HEK293 (cell line): ENCODE measurements at regions not wholly inside any gene's neighbourhood (a gene's known extent, or its start where the extent isn't known, plus 50 kb on each side); places are given as distances from the start of the nearest gene placed in this dataset.

Experiments used
- CTCF ChIA-PET: fragments of 350-600 bp; formaldehyde crosslinking; extraction: SDS; loops from one replicate; lab custom pipeline; 2021; ENCODE audit warnings: antibody characterized with exemption; lab: Yijun Ruan, JAX
- POLR2A ChIA-PET: fragments of 300-600 bp; formaldehyde crosslinking; extraction: SDS; loops from one replicate; lab custom pipeline; 2020; ENCODE audit warnings: antibody characterized with exemption, inconsistent platforms; lab: Yijun Ruan, JAX
- H3K27ac ChIP-seq: fragments of 200-500 bp; sonication (Bioruptor generic); 2 replicates; pipeline ENCODE4 v1.5.1; 2014; ENCODE audit warnings: low read depth, low read length, control low read depth, inconsistent platforms; ENCODE audit errors: extremely low read depth
- H3K36me3 ChIP-seq, 2 experiments: fragments of 200-500 bp in 1 of 2; sonication (Bioruptor generic) in 1 of 2; 1 replicate in 1 of 2; 2 replicates in 1 of 2; pipeline ENCODE4 v1.5.1; 2014 to 2017; ENCODE audit warnings: inconsistent platforms in 2 of 2, low read length in 2 of 2; ENCODE audit not compliant: control insufficient read depth in 2 of 2, insufficient read depth in 1 of 2
- H3K4me1 ChIP-seq: fragments of 200-500 bp; sonication (Bioruptor generic); 2 replicates; pipeline ENCODE4 v1.5.1; 2014; ENCODE audit warnings: mild to moderate bottlenecking, low read length, inconsistent platforms; ENCODE audit not compliant: control insufficient read depth, insufficient read depth
- H3K4me3 ChIP-seq: 2 replicates; pipeline ENCODE4 v1.5.1; 2011; ENCODE audit warnings: low read depth, mild to moderate bottlenecking, control low read depth, low read length, moderate library complexity
- H3K9me3 ChIP-seq: fragments of 200-500 bp; sonication (Bioruptor generic); 2 replicates; pipeline ENCODE4 v1.5.1; 2014; ENCODE audit warnings: low read depth, low read length, inconsistent platforms; ENCODE audit not compliant: control insufficient read depth, insufficient read depth
- BCL11A ChIP-seq: fragments of 450-650 bp; formaldehyde crosslinking; IDR thresholded peaks from 2 replicates; pipeline ENCODE4 v1.5.1; 2016; ENCODE audit warnings: low read depth, missing biosample characterization, missing genetic modification characterization
- GLIS2 ChIP-seq: fragments of 450-650 bp; formaldehyde crosslinking; IDR thresholded peaks from 2 replicates; pipeline ENCODE4 v1.5.1; 2016; ENCODE audit warnings: missing biosample characterization, missing genetic modification characterization
- PRDM10 ChIP-seq: fragments of 450-650 bp; formaldehyde crosslinking; IDR thresholded peaks from 2 replicates; pipeline ENCODE4 v1.5.1; 2016; ENCODE audit warnings: missing biosample characterization, missing genetic modification characterization
- RBAK ChIP-seq: fragments of 450-650 bp; formaldehyde crosslinking; IDR thresholded peaks from 2 replicates; pipeline ENCODE4 v1.5.1; 2016; ENCODE audit warnings: missing biosample characterization, missing genetic modification characterization
- SALL2 ChIP-seq: fragments of 450-650 bp; formaldehyde crosslinking; IDR thresholded peaks from 2 replicates; pipeline ENCODE4 v1.5.0; 2017; ENCODE audit warnings: missing biosample characterization, mild to moderate bottlenecking, missing genetic modification characterization, borderline replicate concordance
- YY2 ChIP-seq: fragments of 450-650 bp; formaldehyde crosslinking; IDR thresholded peaks from 2 replicates; pipeline ENCODE4 v1.5.1; 2016; ENCODE audit warnings: missing biosample characterization, missing genetic modification characterization
- ZBTB7A ChIP-seq: fragments of 450-650 bp; formaldehyde crosslinking; IDR thresholded peaks from 2 replicates; pipeline ENCODE4 v1.5.1; 2016; ENCODE audit warnings: low read depth, missing biosample characterization, missing genetic modification characterization
- ZEB2 ChIP-seq: fragments of 450-650 bp; formaldehyde crosslinking; IDR thresholded peaks from 2 replicates; pipeline ENCODE4 v1.5.1; 2016; ENCODE audit warnings: missing biosample characterization, missing genetic modification characterization
- ZFP3 ChIP-seq: fragments of 450-650 bp; formaldehyde crosslinking; IDR thresholded peaks from 2 replicates; pipeline ENCODE4 v1.5.1; 2016; ENCODE audit warnings: low read depth, missing biosample characterization, missing genetic modification characterization
- ZFP37 ChIP-seq: fragments of 450-650 bp; formaldehyde crosslinking; IDR thresholded peaks from 2 replicates; pipeline ENCODE4 v1.5.1; 2016; ENCODE audit warnings: missing biosample characterization, missing genetic modification characterization
- ZNF132 ChIP-seq: fragments of 450-650 bp; formaldehyde crosslinking; IDR thresholded peaks from 2 replicates; pipeline ENCODE4 v1.5.1; 2017; ENCODE audit warnings: missing biosample characterization, missing genetic modification characterization, borderline replicate concordance
- ZNF174 ChIP-seq: fragments of 450-650 bp; formaldehyde crosslinking; IDR thresholded peaks from 2 replicates; pipeline ENCODE4 v1.5.0; 2017; ENCODE audit warnings: missing biosample characterization, mild to moderate bottlenecking, missing genetic modification characterization
- ZNF600 ChIP-seq: fragments of 450-650 bp; formaldehyde crosslinking; IDR thresholded peaks from 2 replicates; pipeline ENCODE4 v1.5.1; 2016; ENCODE audit warnings: missing biosample characterization, missing genetic modification characterization
- ZNF621 ChIP-seq: fragments of 450-650 bp; formaldehyde crosslinking; IDR thresholded peaks from 2 replicates; pipeline ENCODE4 v1.5.1; 2017; ENCODE audit warnings: missing biosample characterization, missing genetic modification characterization
- ZNF747 ChIP-seq: fragments of 450-650 bp; formaldehyde crosslinking; IDR thresholded peaks from 2 replicates; pipeline ENCODE4 v1.5.1; 2016; ENCODE audit warnings: missing biosample characterization, missing genetic modification characterization
- ZNF830 ChIP-seq: fragments of 450-650 bp; IDR thresholded peaks from 2 replicates; pipeline ENCODE4 v1.5.0; 2018; ENCODE audit warnings: missing biosample characterization, missing genetic modification characterization, low read depth, mild to moderate bottlenecking, moderate library complexity
- ZNF837 ChIP-seq: fragments of 450-650 bp; formaldehyde crosslinking; IDR thresholded peaks from 2 replicates; pipeline ENCODE4 v1.5.1; 2016; ENCODE audit warnings: missing biosample characterization, missing genetic modification characterization
- TF ChIP-seq, protein P1 (sequence below): fragments of 450-650 bp; formaldehyde crosslinking; conservative IDR thresholded peaks from 2 replicates; pipeline ENCODE4 v1.5.1; 2016; ENCODE audit warnings: low read depth, missing biosample characterization, missing genetic modification characterization
- TF ChIP-seq, protein P2 (sequence below): fragments of 450-650 bp; formaldehyde crosslinking; IDR thresholded peaks from 2 replicates; pipeline ENCODE4 v1.5.1; 2016; ENCODE audit warnings: missing biosample characterization, missing genetic modification characterization

- TF ChIP-seq ZBTB7A (tag by site-specific recombination) (no peak), SALL2 (tag by site-specific recombination) (no peak), ZNF830 (tag by site-specific recombination) (no peak), ZNF837 (no peak)
Measured at GRCh38 chr3:30527186-30527585, 79.2 kb upstream of the TGFBR2 start (continued).

GRCh38 chr3:30527720-30528119, 78.7 kb upstream of the TGFBR2 start:
- Histone ChIP-seq H3K27ac (no peak overlapping the region), H3K4me1 (no peaks in the 10 kb centered on the region), H3K36me3 (no peaks in the 10 kb centered on the region), H3K9me3 (no peaks in the 10 kb centered on the region), H3K4me3 (no peak overlapping the region)
- TF ChIP-seq YY2 = no peak
- TF ChIP-seq BCL11A (tag by site-specific recombination) = no peak
- CTCF ChIA-PET = interaction anchor here (0.5 to 0.6 kb wide), 2 partner anchors 517 to 1862 kb away, joined by 5 to 7 read pairs; no protein-coding TSS in a partner anchor
- POLR2A ChIA-PET = no interaction called here

GRCh38 chr3:30530084-30530483, 76.3 kb upstream of the TGFBR2 start:
- Histone ChIP-seq H3K4me1 (no peaks in the 10 kb centered on the region), H3K36me3 (no peaks in the 10 kb centered on the region), H3K9me3 (no peaks in the 10 kb centered on the region)
- CTCF ChIA-PET = no interaction called here
- TF ChIP-seq, protein P1, sequence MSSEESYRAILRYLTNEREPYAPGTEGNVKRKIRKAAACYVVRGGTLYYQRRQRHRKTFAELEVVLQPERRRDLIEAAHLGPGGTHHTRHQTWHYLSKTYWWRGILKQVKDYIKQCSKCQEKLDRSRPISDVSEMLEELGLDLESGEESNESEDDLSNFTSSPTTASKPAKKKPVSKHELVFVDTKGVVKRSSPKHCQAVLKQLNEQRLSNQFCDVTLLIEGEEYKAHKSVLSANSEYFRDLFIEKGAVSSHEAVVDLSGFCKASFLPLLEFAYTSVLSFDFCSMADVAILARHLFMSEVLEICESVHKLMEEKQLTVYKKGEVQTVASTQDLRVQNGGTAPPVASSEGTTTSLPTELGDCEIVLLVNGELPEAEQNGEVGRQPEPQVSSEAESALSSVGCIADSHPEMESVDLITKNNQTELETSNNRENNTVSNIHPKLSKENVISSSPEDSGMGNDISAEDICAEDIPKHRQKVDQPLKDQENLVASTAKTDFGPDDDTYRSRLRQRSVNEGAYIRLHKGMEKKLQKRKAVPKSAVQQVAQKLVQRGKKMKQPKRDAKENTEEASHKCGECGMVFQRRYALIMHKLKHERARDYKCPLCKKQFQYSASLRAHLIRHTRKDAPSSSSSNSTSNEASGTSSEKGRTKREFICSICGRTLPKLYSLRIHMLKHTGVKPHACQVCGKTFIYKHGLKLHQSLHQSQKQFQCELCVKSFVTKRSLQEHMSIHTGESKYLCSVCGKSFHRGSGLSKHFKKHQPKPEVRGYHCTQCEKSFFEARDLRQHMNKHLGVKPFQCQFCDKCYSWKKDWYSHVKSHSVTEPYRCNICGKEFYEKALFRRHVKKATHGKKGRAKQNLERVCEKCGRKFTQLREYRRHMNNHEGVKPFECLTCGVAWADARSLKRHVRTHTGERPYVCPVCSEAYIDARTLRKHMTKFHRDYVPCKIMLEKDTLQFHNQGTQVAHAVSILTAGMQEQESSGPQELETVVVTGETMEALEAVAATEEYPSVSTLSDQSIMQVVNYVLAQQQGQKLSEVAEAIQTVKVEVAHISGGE (tag by site-specific recombination) = no peak
- TF ChIP-seq, protein P2, sequence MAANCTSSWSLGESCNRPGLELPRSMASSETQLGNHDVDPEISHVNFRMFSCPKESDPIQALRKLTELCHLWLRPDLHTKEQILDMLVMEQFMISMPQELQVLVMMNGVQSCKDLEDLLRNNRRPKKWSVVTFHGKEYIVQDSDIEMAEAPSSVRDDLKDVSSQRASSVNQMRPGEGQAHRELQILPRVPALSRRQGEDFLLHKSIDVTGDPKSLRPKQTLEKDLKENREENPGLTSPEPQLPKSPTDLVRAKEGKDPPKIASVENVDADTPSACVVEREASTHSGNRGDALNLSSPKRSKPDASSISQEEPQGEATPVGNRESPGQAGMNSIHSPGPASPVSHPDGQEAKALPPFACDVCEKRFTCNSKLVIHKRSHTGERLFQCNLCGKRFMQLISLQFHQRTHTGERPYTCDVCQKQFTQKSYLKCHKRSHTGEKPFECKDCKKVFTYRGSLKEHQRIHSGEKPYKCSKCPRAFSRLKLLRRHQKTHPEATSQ = no peak
- TF ChIP-seq ZNF830 (tag by site-specific recombination) (no peak), GLIS2 (no peak)
- TF ChIP-seq, all 188 proteins: peak for 0
- Histone ChIP-seq H3K4me3 (no peak overlapping the region), H3K27ac (no peak overlapping the region)
- POLR2A ChIA-PET = no interaction called here

- no peak overlapping the region for H3K4me3 ChIP-seq
- H3K9me3 ChIP-seq = no peaks in the 10 kb centered on the region
- POLR2A ChIA-PET = no interaction called here
- H3K27ac ChIP-seq = no peak overlapping the region
- CTCF ChIA-PET = interaction anchor here (0.6 to 0.7 kb wide), 2 partner anchors 51 to 395 kb away, joined by 3 read pairs; no protein-coding TSS in a partner anchor
- H3K36me3 ChIP-seq = no peaks in the 10 kb centered on the region
- no peaks in the 10 kb centered on the region for H3K4me1 ChIP-seq
- TF ChIP-seq ZFP37 (tag by site-specific recombination) (no peak), ZFP3 (tag by site-specific recombination) (no peak), ZNF174 (tag by site-specific recombination) (no peak), ZNF132 (no peak), ZEB2 (tag by site-specific recombination) (no peak), ZNF621 (tag by site-specific recombination) (no peak), ZNF600 (tag by site-specific recombination) (no peak), ZNF747 (tag by site-specific recombination) (no peak), ZNF837 (no peak), RBAK (tag by site-specific recombination) (no peak), PRDM10 (tag by site-specific recombination) (no peak)
Measured at GRCh38 chr3:30531017-30531570, 75.3 kb upstream of the TGFBR2 start.
